ENCODE measurements at regions not wholly inside any gene's neighbourhood (a gene's known extent, or its start where the extent isn't known, plus 50 kb on each side); places are given as distances from the start of the nearest gene placed in this dataset.

DNA sequence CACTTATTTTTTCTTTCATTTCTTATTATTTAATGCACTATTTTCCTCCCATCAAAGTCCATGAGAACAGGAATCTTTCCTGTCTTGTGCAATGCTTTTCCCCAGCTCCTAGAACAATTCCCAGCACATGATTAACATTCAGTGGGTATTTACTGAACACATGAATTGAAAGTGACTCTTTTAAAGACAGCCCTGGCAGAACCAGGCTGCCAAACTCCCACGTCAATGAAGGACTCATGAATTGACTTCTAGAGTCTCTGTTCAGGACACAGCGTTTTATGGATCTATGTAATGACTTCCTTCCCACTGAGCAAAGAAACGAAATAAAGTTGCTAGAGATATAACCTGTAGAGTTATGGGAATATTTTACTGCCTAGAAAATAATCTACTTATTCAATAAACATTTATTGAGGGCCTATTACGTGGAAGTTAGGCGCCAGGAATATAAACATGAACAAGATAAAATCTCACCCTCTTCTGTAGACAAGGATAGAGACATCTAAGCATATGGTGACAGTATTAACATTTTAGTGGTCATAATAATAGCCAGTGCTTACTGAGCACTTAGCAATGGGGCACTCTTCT, 485.9 kb upstream of the KLF4 start:
- TF ChIP-seq CTCF (IDR thresholded peaks at IDR 0.05) (no peak), EP300 (IDR thresholded peaks at IDR 0.05) (no peak), POLR2A (IDR thresholded peaks at IDR 0.05) (no peak)
